HK-2 (cell line): ENCODE measurements at regions not wholly inside any gene's neighbourhood (a gene's known extent, or its start where the extent isn't known, plus 50 kb on each side); places are given as distances from the start of the nearest gene placed in this dataset.

Experiments
- DNase-seq: peaks from one replicate; pipeline ENCODE4 v3.0.0-alpha.2; 2018; ENCODE audit not compliant: unreplicated experiment

- DNase-seq, result no peak
Observed at GRCh38 chr1:234989479-234990327, 138.9 kb downstream of the TOMM20 start.

- DNase-seq, result no peak
Observed at GRCh38 chr1:234989019-234989418, 139.6 kb downstream of the TOMM20 start.

- no peak for DNase-seq
Observed at GRCh38 chr1:234988536-234988935, 140.1 kb downstream of the TOMM20 start.

GRCh38 chr1:234988155-234988517 is 140.5 kb downstream of the TOMM20 start:
- DNase-seq, result no peak

- DNase-seq, result peak; percentile 57
Observed at GRCh38 chr1:234987415-234988154, 141.1 kb downstream of the TOMM20 start.

DNA sequence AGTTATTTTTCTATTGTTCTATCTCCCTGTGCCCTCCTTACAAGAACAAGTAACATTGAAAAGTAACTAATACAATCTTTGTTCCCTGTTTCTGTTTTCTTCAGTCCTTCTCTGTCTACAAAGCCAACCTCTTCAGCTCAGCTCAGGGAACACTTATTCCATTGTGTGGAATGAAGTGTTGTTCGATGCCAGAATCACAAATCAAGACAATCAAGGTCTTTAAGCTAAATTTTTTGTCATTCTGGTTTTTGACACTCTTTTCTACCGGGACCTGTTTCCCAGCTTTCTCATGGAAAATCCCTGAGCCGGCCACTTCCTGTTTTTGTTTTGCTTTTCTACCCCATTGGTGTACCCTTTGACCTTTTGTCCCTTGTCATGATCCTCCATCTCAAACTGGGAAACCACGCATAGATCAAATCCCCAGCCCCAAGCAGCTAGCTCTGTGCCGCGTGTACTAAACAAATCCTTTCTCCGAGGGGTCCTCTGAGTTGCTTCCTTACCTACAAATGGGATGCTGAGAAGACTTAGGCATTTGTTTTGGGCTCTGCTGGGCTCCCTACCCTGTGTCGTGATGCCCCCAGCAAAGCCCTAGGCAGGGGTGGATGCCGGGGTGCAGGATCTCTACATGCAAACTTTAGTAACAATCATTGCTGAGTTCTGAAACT is 141.8 kb downstream of the TOMM20 start:
- DNase-seq, result no peak

- DNase-seq, result no peak
Observed at GRCh38 chr1:234985516-234986294, 142.9 kb downstream of the TOMM20 start.

- DNase-seq, result no peak
Observed at GRCh38 chr1:234985007-234985370, 143.6 kb downstream of the TOMM20 start.

GRCh38 chr1:234983564-234984238 is 144.9 kb downstream of the TOMM20 start:
- no peak for DNase-seq

- no peak for DNase-seq
Observed at GRCh38 chr1:234981758-234982157, 146.9 kb downstream of the TOMM20 start.

- peak; percentile 91 for DNase-seq
Observed at GRCh38 chr1:234980645-234981396, 147.8 kb downstream of the TOMM20 start.

DNA sequence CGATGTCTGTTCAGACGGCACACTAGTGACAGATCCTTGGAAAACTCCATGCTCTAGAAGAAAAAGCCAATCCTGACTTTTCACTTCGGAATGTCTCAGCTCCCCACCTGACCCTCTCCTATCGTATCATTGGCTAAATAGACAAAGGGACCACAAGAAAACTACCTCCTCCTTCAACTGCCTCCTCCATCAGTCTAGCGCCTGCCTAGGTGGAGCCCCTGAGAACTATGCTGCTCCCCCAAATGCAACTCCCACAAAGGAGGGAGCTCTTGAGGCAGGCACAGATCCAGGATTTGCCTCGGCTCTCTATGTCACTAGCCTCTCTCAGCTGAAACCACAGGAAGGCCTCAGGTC is 148.4 kb downstream of the TOMM20 start:
- no peak for DNase-seq

GRCh38 chr1:234979296-234980279 is 149.0 kb downstream of the TOMM20 start:
- DNase-seq, result no peak

- no peak for DNase-seq
Observed at GRCh38 chr1:234978397-234979295, 150.0 kb downstream of the TOMM20 start.

- DNase-seq, result no peak
Observed at GRCh38 chr1:234977875-234978396, 150.7 kb downstream of the TOMM20 start.

GRCh38 chr1:234976861-234977680 is 151.6 kb downstream of the TOMM20 start:
- DNase-seq, result no peak
